ENCODE measurements at regions not wholly inside any gene's neighbourhood (a gene's known extent, or its start where the extent isn't known, plus 50 kb on each side); places are given as distances from the start of the nearest gene placed in this dataset.

GRCh38 chr16:5722116-5722619, 624.6 kb upstream of the EEF2KMT start:
- Histone ChIP-seq H3K4me3 (ENCODE audit: insufficient read length, low read depth) (no peak overlapping the region), H3K9ac (ENCODE audit: insufficient read length, low read depth) (no peak overlapping the region), H3K9me3 (ENCODE audit: insufficient read depth, low read length) (no peaks in the 10 kb centered on the region), H3K4me1 (ENCODE audit: insufficient read depth, insufficient read length) (no peaks in the 10 kb centered on the region), H3K36me3 (ENCODE audit: insufficient read depth, insufficient read length, low read length) (no peaks in the 10 kb centered on the region), H3K27me3 (ENCODE audit: insufficient read depth, insufficient read length) (no peaks in the 10 kb centered on the region)
- DNase-seq (ENCODE audit: low read depth, low spot score) = no peak
- TF ChIP-seq YY1 (IDR thresholded peaks at IDR 0.05; ENCODE audit: insufficient read depth, insufficient read length) (no peak), SUZ12 (IDR thresholded peaks at IDR 0.05; ENCODE audit: extremely low read depth, insufficient read depth, insufficient read length) (no peak), ZNF274 (IDR thresholded peaks at IDR 0.05; ENCODE audit: low read depth, low read length) (no peak)

DNA sequence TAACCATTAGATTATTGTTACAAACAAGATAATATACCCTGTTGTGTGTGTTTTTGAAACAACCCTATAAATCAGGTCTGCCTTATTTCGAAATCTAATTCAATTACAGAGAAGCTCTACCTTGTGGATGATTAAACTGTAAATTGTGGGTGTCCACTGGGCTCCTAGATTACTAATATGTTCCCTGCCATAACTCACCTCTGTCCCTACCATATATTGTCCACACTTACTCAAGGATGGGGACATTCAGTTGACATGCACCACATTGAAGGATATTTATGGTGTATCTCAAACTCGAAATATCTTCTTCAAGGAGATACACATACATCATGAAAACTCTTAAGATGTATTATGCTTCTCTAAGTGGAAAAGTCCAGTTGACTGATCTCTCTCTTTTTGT, 617.6 kb upstream of the EEF2KMT start:
- H3K4me1 ChIP-seq (ENCODE audit: insufficient read depth, insufficient read length) = no peaks in the 10 kb centered on the region
- no peak for TF ChIP-seq YY1 (IDR thresholded peaks at IDR 0.05; ENCODE audit: insufficient read depth, insufficient read length)
- no peak for TF ChIP-seq ZNF274 (IDR thresholded peaks at IDR 0.05; ENCODE audit: low read depth, low read length)
- no peak for TF ChIP-seq SUZ12 (IDR thresholded peaks at IDR 0.05; ENCODE audit: extremely low read depth, insufficient read depth, insufficient read length)
- no peaks in the 10 kb centered on the region for H3K27me3 ChIP-seq (ENCODE audit: insufficient read depth, insufficient read length)
- no peaks in the 10 kb centered on the region for H3K36me3 ChIP-seq (ENCODE audit: insufficient read depth, insufficient read length, low read length)
- H3K9me3 ChIP-seq (ENCODE audit: insufficient read depth, low read length) = no peaks in the 10 kb centered on the region
- H3K9ac ChIP-seq (ENCODE audit: insufficient read length, low read depth) = no peak overlapping the region
- no peak for DNase-seq (ENCODE audit: low read depth, low spot score)
- no peak overlapping the region for H3K4me3 ChIP-seq (ENCODE audit: insufficient read length, low read depth)

DNA sequence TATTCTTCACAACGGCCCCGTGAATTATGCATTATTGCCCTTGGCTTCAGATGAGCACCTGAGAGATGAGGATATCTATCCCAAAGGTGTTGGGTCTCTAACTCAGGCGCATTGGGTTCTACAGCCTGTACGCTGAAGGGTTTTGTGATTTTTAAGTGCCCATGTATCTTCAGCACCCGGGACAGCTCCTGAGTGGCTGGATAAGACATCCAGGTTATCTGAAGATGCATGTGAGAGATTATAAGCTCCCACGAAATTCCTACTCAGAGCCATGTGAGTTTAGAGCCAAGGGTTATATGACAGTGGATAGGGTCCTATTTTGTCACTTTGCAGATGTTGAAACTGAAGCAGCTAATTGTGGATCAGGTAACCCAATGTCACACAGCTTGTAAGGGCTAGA, 612.3 kb upstream of the EEF2KMT start:
- Histone ChIP-seq H3K4me3 (ENCODE audit: insufficient read length, low read depth) (no peak overlapping the region), H3K4me1 (ENCODE audit: insufficient read depth, insufficient read length) (no peaks in the 10 kb centered on the region), H3K36me3 (ENCODE audit: insufficient read depth, insufficient read length, low read length) (no peaks in the 10 kb centered on the region), H3K9ac (ENCODE audit: insufficient read length, low read depth) (no peak overlapping the region), H3K27me3 (ENCODE audit: insufficient read depth, insufficient read length) (no peaks in the 10 kb centered on the region), H3K9me3 (ENCODE audit: insufficient read depth, low read length) (no peaks in the 10 kb centered on the region)
- peak; percentile 30 for DNase-seq (ENCODE audit: low read depth, low spot score)
- TF ChIP-seq YY1 (IDR thresholded peaks at IDR 0.05; ENCODE audit: insufficient read depth, insufficient read length) (no peak), ZNF274 (IDR thresholded peaks at IDR 0.05; ENCODE audit: low read depth, low read length) (no peak), SUZ12 (IDR thresholded peaks at IDR 0.05; ENCODE audit: extremely low read depth, insufficient read depth, insufficient read length) (no peak)

- H3K36me3 ChIP-seq (ENCODE audit: insufficient read depth, insufficient read length, low read length) = no peaks in the 10 kb centered on the region
- H3K27me3 ChIP-seq (ENCODE audit: insufficient read depth, insufficient read length) = no peaks in the 10 kb centered on the region
- H3K4me1 ChIP-seq (ENCODE audit: insufficient read depth, insufficient read length) = no peaks in the 10 kb centered on the region
- TF ChIP-seq ZNF274 (IDR thresholded peaks at IDR 0.05; ENCODE audit: low read depth, low read length) = no peak
- no peak for DNase-seq (ENCODE audit: low read depth, low spot score)
- peaks cover 13% of the 10 kb centered on the region for H3K9me3 ChIP-seq (ENCODE audit: insufficient read depth, low read length)
- H3K9ac ChIP-seq (ENCODE audit: insufficient read length, low read depth) = no peak overlapping the region
- no peak overlapping the region for H3K4me3 ChIP-seq (ENCODE audit: insufficient read length, low read depth)
These were observed 608.6 kb upstream of the EEF2KMT start for GRCh38 chr16:5706211-5706610.

DNA sequence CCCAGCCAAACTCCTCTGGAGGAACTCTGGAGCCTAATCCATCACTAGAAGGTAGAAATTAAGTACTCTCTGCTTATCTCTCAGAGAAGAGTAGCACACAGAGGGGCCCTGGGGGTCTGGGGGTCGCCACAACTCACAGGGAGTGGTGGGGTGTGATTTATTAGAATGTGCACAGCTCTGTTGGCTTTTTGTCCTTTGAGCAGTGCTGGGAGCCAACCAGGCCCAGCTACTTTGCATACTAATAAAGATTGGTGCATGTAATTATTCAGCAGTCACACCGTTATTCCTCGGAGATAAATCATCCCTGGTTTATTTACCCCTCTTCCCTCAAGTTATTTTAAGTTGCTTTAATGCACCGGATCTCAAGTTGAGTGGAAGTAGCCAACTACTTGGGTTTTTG, 606.7 kb upstream of the EEF2KMT start:
- H3K27me3 ChIP-seq (ENCODE audit: insufficient read depth, insufficient read length) = no peaks in the 10 kb centered on the region

DNA sequence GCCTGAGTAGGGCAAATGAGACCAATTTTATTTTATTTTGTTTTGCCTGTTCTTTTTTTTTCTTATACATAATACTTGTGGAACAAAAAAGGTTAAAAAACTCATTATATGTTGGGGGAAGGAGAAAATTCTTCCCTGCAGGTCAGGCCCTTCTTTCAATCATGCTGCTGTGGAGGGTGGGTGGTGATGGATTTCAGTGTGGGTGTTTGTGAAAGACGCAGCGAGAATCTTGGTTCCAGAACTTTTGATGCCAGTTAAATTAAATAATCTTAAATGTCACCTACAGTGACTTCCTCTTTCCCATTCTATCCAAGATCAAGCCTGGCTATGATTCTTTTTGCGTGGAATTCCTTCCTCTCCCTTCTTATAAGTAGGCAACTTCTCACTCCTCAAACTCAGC, 595.8 kb upstream of the EEF2KMT start:
- H3K36me3 ChIP-seq (ENCODE audit: insufficient read depth, insufficient read length, low read length) = no peaks in the 10 kb centered on the region
- H3K9ac ChIP-seq (ENCODE audit: insufficient read length, low read depth) = no peak overlapping the region
- TF ChIP-seq ZNF274 (IDR thresholded peaks at IDR 0.05; ENCODE audit: low read depth, low read length) (no peak), SUZ12 (IDR thresholded peaks at IDR 0.05; ENCODE audit: extremely low read depth, insufficient read depth, insufficient read length) (no peak), YY1 (IDR thresholded peaks at IDR 0.05; ENCODE audit: insufficient read depth, insufficient read length) (no peak)
- H3K9me3 ChIP-seq (ENCODE audit: insufficient read depth, low read length) = no peaks in the 10 kb centered on the region
- no peak for DNase-seq (ENCODE audit: low read depth, low spot score)
- no peaks in the 10 kb centered on the region for H3K27me3 ChIP-seq (ENCODE audit: insufficient read depth, insufficient read length)
- no peak overlapping the region for H3K4me3 ChIP-seq (ENCODE audit: insufficient read length, low read depth)
- no peaks in the 10 kb centered on the region for H3K4me1 ChIP-seq (ENCODE audit: insufficient read depth, insufficient read length)

More for the DNA sequence above, 606.7 kb upstream of the EEF2KMT start:
- DNase-seq (ENCODE audit: low read depth, low spot score) = no peak
- Histone ChIP-seq H3K36me3 (ENCODE audit: insufficient read depth, insufficient read length, low read length) (no peaks in the 10 kb centered on the region), H3K4me1 (ENCODE audit: insufficient read depth, insufficient read length) (no peaks in the 10 kb centered on the region), H3K9me3 (ENCODE audit: insufficient read depth, low read length) (peaks cover 13% of the 10 kb centered on the region), H3K9ac (ENCODE audit: insufficient read length, low read depth) (no peak overlapping the region), H3K4me3 (ENCODE audit: insufficient read length, low read depth) (no peak overlapping the region)
- no peak for TF ChIP-seq SUZ12 (IDR thresholded peaks at IDR 0.05; ENCODE audit: extremely low read depth, insufficient read depth, insufficient read length)
- no peak for TF ChIP-seq YY1 (IDR thresholded peaks at IDR 0.05; ENCODE audit: insufficient read depth, insufficient read length)
- no peak for TF ChIP-seq ZNF274 (IDR thresholded peaks at IDR 0.05; ENCODE audit: low read depth, low read length)

DNA sequence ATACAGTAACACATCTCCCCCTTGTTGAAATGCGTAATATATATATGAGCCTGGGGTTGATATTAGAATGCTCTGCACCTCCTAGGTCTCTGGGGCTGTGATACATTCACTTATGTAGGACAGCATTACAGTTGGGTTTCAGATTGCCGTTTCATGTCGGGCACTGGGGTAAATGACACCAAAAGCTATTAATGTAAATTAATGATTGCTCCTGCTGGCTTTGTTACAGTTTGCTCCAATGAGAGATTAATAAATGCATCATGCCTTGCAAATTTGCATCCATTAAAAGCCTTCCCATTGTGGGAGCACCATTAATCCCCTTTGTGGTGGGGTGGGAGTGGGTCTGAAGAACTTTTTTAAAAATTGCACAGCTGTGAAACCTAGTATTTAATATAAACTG, 584.4 kb upstream of the EEF2KMT start:
- Histone ChIP-seq H3K4me3 (ENCODE audit: insufficient read length, low read depth) (no peak overlapping the region), H3K27me3 (ENCODE audit: insufficient read depth, insufficient read length) (no peaks in the 10 kb centered on the region), H3K4me1 (ENCODE audit: insufficient read depth, insufficient read length) (no peaks in the 10 kb centered on the region), H3K9me3 (ENCODE audit: insufficient read depth, low read length) (no peaks in the 10 kb centered on the region), H3K36me3 (ENCODE audit: insufficient read depth, insufficient read length, low read length) (no peaks in the 10 kb centered on the region), H3K9ac (ENCODE audit: insufficient read length, low read depth) (no peak overlapping the region)
- DNase-seq (ENCODE audit: low read depth, low spot score) = no peak
- no peak for TF ChIP-seq ZNF274 (IDR thresholded peaks at IDR 0.05; ENCODE audit: low read depth, low read length)
- TF ChIP-seq SUZ12 (IDR thresholded peaks at IDR 0.05; ENCODE audit: extremely low read depth, insufficient read depth, insufficient read length) = no peak
- TF ChIP-seq YY1 (IDR thresholded peaks at IDR 0.05; ENCODE audit: insufficient read depth, insufficient read length) = no peak

DNA sequence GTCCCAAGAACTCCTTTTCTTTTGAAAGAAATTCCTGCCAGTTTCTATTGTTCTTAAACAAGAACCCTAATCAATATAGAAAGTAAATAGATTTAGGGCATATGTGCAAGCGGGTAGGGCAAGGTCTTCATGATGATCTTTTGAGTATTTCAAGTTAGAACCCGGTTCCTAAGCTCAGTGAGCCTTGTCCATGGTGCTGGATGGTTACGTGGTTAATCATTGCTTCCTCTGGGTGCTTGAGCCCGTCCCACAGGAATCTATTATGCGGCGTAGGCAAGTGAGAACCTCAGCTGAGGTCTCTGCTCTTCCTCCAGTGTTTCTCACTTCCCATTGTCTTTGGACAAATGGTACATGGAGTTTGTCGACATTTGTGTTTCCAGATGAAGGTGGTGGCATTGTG, 580.8 kb upstream of the EEF2KMT start:
- no peaks in the 10 kb centered on the region for H3K9me3 ChIP-seq (ENCODE audit: insufficient read depth, low read length)
- no peaks in the 10 kb centered on the region for H3K36me3 ChIP-seq (ENCODE audit: insufficient read depth, insufficient read length, low read length)
- peak; percentile 66 for DNase-seq (ENCODE audit: low read depth, low spot score)
- no peak overlapping the region for H3K4me3 ChIP-seq (ENCODE audit: insufficient read length, low read depth)
- TF ChIP-seq YY1 (IDR thresholded peaks at IDR 0.05; ENCODE audit: insufficient read depth, insufficient read length) = no peak
- no peak for TF ChIP-seq SUZ12 (IDR thresholded peaks at IDR 0.05; ENCODE audit: extremely low read depth, insufficient read depth, insufficient read length)
- no peak for TF ChIP-seq ZNF274 (IDR thresholded peaks at IDR 0.05; ENCODE audit: low read depth, low read length)
- no peaks in the 10 kb centered on the region for H3K27me3 ChIP-seq (ENCODE audit: insufficient read depth, insufficient read length)
- H3K4me1 ChIP-seq (ENCODE audit: insufficient read depth, insufficient read length) = no peaks in the 10 kb centered on the region
- H3K9ac ChIP-seq (ENCODE audit: insufficient read length, low read depth) = no peak overlapping the region
